ENCODE measurements at regions not wholly inside any gene's neighbourhood (a gene's known extent, or its start where the extent isn't known, plus 50 kb on each side); places are given as distances from the start of the nearest gene placed in this dataset.

DNA sequence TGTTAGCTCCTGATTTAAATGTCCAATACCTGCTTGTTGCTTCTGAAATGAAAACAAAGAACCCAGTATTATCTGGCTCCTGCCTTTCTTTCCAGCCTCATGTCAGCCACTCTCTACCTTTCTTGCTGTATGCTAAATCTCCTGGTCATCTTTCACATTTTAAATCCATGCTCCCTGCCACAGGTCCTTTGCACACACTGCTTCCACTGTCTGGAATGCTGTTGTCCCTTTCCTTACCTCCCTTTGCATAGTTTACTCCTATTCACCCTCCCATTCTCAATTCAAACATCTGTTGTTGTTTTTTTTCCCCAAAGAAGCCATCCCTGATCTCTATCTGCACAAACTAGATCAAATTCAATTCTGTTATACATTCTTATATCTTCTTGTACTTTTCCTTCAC, 97.0 kb upstream of the NR4A3 start:
- H2AK5ac ChIP-seq (ENCODE audit: insufficient read length, low read length) = no peak overlapping the region
- H2AFZ ChIP-seq (ENCODE audit: low read length) = no peak overlapping the region
- no peak overlapping the region for H3K4ac ChIP-seq (ENCODE audit: low read depth, low read length)
- Mint-ChIP-seq H3K9me3 (peaks cover 6 to 7% of the 10 kb centered on the region in 2 experiments; a peak in 3 of 5 replicates), H3K36me3 (ENCODE audit: insufficient read depth in 1 of 3, low read depth in 3 of 3) (peaks cover 0 to 7% (median 5%) of the 10 kb centered on the region in 3 experiments; a peak in 4 of 7 replicates), H3K4me1 (peaks cover 18 to 22% of the 10 kb centered on the region in 2 experiments), H3K27ac (no peak overlapping the region), H3K27me3 (ENCODE audit: low read depth) (no peaks in the 10 kb centered on the region), H3K4me3 (no peak overlapping the region)
- H3K27ac ChIP-seq (ENCODE audit: insufficient read length, low read depth, low read length) = no peak overlapping the region
- no peak for TF ChIP-seq CTCF (conservative IDR thresholded peaks at IDR 0.05)
- H3K9me3 ChIP-seq (ENCODE audit: control insufficient read depth, low read depth, low read length) = no peaks in the 10 kb centered on the region
- no peak overlapping the region for H2BK12ac ChIP-seq (ENCODE audit: insufficient read length, low read depth, low read length)
- DNase-seq = no peak
- H3K18ac ChIP-seq (ENCODE audit: insufficient read length, low read depth, low read length) = no peak overlapping the region
- H3K4me2 ChIP-seq (ENCODE audit: insufficient read depth, insufficient read length, low read length) = no peak overlapping the region
- no peak overlapping the region for H2BK5ac ChIP-seq (ENCODE audit: insufficient read length, low read length)
- H3K79me1 ChIP-seq (ENCODE audit: insufficient read depth, low read depth, low read length, poor library complexity, severe bottlenecking) = no peaks in the 10 kb centered on the region
- H3K4me1 ChIP-seq (ENCODE audit: insufficient read depth, low read length) = peaks cover 7% of the 10 kb centered on the region
- no peak overlapping the region for H4K91ac ChIP-seq (ENCODE audit: insufficient read length, low read depth, low read length)
- no peak overlapping the region for H3K23ac ChIP-seq (ENCODE audit: insufficient read length, low read depth, low read length)
- H3T11ph ChIP-seq (ENCODE audit: low read length) = no peak overlapping the region
- H3K14ac ChIP-seq (ENCODE audit: insufficient read depth, low read length) = no peak overlapping the region
- H4K8ac ChIP-seq (replicated peaks; ENCODE audit: insufficient read length, low read depth, low read length) = no peak overlapping the region
- H4K20me1 ChIP-seq (ENCODE audit: control insufficient read depth, insufficient read depth, insufficient read length) = no peaks in the 10 kb centered on the region
- H3K9ac ChIP-seq (ENCODE audit: extremely low read depth, insufficient read length, low read length) = no peak overlapping the region
- H2BK20ac ChIP-seq (ENCODE audit: low read depth, low read length, poor library complexity, severe bottlenecking) = no peak overlapping the region
- H4K5ac ChIP-seq (ENCODE audit: insufficient read length, low read depth, low read length) = no peak overlapping the region
- no peaks in the 10 kb centered on the region for H3K23me2 ChIP-seq (ENCODE audit: insufficient read length, low read depth, low read length, poor library complexity, severe bottlenecking)
- no peaks in the 10 kb centered on the region; the same call in 1 of the 2 replicates for H3K27me3 ChIP-seq (ENCODE audit: insufficient read depth, low read length)
- no peak overlapping the region for H2BK120ac ChIP-seq (ENCODE audit: low read depth, low read length, poor library complexity, severe bottlenecking)
- H3K56ac ChIP-seq (ENCODE audit: insufficient read length, low read depth, low read length) = no peak overlapping the region
- H3K79me2 ChIP-seq (ENCODE audit: insufficient read depth, low read length) = no peaks in the 10 kb centered on the region
- H2BK15ac ChIP-seq (ENCODE audit: low read depth, low read length) = no peak overlapping the region
